GDM1 (cell line): ENCODE measurements at regions not wholly inside any gene's neighbourhood (a gene's known extent, or its start where the extent isn't known, plus 50 kb on each side); places are given as distances from the start of the nearest gene placed in this dataset.

ENCODE experiments used
- DNase-seq: peaks from one replicate; lab custom pipeline; 2025; lab: John Stamatoyannopoulos, UW

- no peak for DNase-seq
Measured at GRCh38 chr19:28481674-28482073, 731.3 kb downstream of the UQCRFS1 start.

DNA sequence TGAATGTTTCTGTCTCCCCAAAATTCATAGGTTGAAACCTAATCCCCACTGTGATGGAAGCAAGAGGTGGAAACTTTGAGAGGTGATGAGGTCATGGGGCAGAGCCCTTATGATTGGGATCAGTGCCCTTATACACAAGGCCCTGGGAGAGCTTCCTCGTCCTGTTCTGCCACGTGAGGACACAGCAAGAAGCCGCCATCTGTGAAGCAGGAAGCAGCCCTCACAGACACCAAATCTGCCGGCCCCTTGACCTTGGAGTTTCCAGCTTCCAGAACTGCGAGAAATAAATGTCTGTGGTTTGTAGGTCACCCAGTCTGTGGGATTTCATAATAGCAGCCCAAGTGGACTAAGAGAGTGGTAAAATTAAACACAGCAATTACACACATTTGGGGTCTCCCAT lies 737.4 kb downstream of the UQCRFS1 start:
- no peak for DNase-seq

GRCh38 chr19:28472843-28473242 lies 740.1 kb downstream of the UQCRFS1 start:
- no peak for DNase-seq

DNA sequence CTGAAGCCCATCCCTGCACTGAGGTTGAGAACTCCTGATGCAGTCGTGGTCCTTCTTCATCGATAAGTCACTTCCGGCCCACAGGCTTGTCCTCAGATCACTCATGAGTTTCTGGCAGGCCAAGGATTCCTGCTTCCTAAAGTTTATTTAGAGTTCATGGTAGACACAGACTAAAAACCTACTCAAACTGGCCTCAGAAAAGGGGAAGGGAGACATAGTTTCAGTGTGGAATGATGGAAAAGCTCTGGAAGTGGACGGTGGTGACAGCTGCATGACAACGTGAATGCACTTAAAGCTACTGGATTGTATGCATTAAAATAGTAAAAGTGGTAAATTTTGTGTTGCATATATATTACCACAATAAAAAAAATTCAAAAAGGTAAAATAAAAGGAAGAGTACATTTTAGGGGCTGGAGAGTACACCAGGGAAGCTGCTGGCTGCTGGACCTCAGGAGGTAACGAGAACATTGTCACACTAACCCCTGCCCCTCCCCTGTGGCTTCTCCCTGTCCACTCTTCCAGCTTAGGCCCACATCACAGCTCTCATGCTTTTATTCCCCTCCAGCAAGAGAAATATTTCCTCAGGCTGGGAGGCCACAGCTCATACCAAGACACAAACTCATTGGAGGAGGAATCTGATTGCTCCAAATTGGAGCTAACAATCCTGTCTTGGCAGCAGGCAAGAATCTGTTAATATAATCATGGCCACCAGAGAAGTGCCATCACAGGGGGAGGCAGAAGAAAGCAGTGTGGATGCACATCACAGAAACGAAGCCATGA lies 741.0 kb downstream of the UQCRFS1 start:
- no peak for DNase-seq

- DNase-seq, result no peak
Measured at GRCh38 chr19:28469544-28469943, 743.4 kb downstream of the UQCRFS1 start.

DNA sequence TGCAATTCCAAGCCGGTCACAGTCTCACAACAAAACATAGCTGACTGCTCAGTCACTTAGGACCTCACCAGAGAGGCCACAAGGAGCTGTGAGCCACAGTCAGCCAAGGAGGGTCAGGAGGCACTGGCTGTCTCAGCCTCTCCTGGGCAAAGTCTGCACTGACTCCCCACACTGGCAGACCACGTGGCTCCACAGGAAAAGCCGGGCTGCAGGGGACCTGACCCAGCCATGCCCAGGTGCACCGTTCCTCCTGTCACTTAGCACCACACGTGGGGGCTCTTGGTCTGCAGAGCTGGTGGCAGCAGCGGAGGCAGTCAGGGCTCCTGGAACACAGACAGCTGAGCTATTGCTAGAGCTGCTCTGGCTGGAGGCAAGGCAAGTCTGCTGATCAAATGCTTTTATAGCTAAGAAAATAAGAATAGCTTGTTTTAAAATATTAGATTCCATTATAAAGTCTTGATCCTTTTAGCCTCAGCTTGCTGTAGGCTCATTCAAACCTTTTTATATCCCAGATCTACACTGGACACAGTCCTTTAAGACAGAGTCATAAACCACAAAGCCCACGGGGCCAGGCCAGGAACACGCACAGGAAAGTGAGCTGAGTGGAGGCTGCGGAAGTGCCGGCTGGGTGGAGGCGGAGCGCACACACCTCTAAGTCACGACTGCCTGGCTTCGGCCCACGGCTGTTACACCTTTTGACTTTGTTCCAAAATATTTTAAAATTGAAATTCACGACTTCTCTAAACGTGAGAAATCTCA lies 744.1 kb downstream of the UQCRFS1 start:
- DNase-seq, result no peak

DNA sequence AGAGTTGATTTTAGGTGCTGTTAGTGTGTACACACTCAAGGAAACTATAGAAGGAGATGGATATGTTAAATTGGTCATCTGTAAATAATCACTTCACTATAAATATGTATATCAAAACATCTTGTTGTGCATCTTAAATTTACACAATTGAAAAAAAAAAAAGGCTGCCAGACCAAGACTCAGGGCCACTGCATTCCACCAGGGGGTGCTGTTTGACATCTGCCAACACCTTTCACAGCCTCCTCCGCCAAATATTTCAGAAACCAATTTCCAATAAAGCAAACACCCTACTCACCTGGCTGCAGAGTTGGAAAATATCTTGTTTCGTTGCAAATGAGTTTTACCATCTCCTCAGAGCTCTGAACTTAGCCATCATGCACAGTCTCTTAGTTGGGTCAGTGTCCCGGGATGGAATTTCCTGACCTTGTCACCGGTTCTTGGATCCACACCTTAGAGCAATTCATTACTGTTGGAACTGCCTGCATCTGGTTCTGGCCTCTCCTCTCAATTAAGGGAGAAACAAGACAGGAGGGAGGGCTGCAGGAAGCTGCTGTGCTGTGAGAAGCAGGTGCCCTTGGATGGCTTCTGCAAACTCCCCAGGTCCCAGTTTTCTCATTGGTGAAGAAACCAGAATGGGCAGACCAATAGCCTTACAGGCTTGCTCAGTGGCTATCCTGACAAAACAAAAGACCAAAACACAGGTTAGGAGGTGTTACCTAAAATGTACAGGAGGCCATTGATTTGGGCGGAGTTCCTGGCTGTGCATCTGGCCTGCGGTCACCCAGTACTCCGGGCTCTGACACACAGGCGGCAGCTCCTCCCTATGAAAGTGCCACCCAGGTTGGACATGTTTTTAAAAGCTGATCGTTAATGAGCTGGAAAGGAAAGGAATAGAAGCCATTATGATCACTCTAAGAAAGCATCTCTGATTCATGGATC lies 746.6 kb downstream of the UQCRFS1 start:
- no peak for DNase-seq

DNA sequence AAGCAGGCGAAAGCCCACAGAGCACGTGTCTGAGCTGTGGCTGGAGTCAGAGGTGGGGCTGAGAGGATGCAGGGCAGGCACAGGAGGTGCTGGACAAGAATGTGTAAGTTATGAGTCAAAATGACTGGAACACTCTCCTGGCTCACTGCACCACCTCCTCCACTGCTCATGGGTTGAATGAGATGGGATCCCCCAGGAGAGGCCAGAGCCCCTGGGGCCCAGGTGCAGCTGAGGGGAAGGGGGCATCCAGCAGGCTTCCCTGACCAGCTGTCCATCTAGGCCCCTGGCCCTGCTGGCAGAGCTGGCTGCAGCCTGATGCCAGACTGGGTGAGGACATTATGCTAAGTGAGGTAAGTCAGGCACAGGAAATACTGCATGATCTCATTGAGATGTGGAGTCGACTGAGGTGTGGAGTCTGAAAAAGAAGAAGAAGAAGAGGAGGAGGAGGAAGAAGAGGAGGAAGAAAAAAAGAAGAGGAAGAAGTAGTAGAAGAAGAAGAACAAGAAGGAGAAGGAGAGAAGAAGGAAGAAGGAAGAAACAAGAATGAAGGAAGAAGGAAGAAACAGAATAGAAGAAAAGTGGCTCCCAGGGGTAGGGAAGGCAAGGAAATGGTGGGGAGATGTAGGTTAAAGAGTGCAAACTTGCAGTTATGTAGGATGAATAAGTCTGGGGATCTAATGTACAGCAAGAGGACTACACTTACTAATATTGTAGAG lies 747.4 kb downstream of the UQCRFS1 start:
- DNase-seq, result no peak

GRCh38 chr19:28463493-28464053 lies 749.4 kb downstream of the UQCRFS1 start:
- no peak for DNase-seq

DNA sequence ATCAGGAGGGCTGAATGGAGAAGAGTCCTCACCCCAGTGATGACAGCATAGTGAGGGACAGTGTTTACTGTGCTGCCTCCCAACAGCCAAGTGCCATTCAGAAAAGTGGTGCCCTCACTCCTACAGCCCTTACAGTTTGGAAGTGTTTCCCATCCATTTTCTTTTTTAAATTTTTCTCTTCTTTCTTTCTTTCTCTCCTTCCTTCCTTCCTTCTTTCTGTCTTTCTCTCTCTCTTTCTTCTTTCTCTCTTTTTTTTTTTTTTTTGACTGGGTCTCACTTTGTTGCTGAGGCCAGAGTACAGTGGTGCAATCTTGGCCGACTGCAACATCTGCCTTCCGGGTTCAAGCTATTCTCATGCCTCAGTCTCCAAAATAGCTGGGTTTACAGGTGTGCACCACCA lies 755.3 kb downstream of the UQCRFS1 start:
- no peak for DNase-seq

DNA sequence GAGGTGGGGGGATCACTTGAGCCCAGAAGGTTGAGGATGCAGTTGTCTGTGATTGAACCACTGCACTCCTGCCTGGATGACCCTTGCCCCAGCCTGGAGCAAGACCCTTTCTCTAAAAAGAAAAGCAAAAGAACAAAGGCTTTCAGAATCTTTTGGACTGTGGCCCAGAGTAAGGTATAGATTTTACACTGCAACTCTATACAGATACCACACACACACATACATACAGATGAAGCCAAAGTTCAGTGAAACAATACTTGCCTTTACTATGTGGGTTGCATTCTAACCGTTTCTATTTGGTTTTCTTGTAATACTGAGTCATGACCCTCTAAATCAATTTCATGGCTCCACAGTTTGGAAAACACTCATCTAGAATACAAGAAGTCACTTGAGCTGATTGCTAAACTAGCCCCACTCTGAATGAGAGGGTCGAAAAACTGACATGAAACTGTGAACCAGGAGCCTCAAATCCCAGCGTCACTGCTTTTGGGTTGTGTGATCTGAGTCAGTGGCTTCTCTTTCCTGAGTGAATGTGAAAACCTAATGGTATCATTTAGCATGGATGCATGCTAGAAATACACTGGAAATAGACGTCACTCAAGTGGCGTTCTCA lies 756.1 kb downstream of the UQCRFS1 start:
- DNase-seq, result no peak

- DNase-seq, result no peak
Measured at GRCh38 chr19:28456252-28456651, 756.7 kb downstream of the UQCRFS1 start.

DNA sequence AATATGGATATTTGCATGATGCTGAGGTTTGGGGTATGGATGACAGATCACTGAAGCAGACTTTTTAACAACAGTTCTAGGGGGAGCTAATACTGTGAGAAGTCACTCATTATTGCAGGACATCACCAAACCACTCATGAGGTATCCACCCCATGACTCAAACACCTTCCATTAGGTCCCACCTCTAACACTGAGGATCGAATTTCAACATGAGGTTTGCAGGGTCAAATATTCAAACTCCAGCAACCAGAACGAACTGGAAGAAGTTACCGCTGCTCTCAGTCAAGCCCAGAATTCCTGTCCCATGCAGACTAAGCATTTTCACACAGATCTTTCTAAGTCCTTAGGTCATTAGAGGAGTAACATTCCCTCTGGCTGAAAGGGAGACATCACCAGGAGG lies 758.9 kb downstream of the UQCRFS1 start:
- no peak for DNase-seq

DNA sequence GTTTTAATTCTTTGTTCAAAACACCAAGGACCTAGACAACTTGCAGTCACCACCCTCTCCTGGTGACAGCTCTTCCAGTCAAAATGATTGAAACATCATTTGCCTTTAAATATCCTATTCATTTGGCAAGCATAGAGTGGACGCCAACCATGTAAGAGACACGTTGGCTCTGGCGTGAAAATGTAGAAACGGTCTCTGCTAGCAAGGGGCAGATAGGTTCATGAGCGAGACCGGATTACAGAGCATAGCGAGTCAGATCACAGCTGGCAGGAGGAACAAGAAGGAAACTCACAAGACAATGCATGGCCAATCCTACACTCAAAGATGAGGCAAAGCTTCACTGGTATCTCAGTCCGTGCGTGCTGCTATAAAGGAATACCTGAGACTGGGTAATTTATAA lies 759.5 kb downstream of the UQCRFS1 start:
- no peak for DNase-seq

GRCh38 chr19:28449803-28450202 lies 763.1 kb downstream of the UQCRFS1 start:
- DNase-seq, result no peak

- no peak for DNase-seq
Measured at GRCh38 chr19:28446511-28446910, 766.4 kb downstream of the UQCRFS1 start.

GRCh38 chr19:28445826-28446225 lies 767.1 kb downstream of the UQCRFS1 start:
- no peak for DNase-seq

- no peak for DNase-seq
Measured at GRCh38 chr19:28444362-28444761, 768.6 kb downstream of the UQCRFS1 start.

- DNase-seq, result no peak
Measured at GRCh38 chr19:28443361-28443760, 769.6 kb downstream of the UQCRFS1 start.

DNA sequence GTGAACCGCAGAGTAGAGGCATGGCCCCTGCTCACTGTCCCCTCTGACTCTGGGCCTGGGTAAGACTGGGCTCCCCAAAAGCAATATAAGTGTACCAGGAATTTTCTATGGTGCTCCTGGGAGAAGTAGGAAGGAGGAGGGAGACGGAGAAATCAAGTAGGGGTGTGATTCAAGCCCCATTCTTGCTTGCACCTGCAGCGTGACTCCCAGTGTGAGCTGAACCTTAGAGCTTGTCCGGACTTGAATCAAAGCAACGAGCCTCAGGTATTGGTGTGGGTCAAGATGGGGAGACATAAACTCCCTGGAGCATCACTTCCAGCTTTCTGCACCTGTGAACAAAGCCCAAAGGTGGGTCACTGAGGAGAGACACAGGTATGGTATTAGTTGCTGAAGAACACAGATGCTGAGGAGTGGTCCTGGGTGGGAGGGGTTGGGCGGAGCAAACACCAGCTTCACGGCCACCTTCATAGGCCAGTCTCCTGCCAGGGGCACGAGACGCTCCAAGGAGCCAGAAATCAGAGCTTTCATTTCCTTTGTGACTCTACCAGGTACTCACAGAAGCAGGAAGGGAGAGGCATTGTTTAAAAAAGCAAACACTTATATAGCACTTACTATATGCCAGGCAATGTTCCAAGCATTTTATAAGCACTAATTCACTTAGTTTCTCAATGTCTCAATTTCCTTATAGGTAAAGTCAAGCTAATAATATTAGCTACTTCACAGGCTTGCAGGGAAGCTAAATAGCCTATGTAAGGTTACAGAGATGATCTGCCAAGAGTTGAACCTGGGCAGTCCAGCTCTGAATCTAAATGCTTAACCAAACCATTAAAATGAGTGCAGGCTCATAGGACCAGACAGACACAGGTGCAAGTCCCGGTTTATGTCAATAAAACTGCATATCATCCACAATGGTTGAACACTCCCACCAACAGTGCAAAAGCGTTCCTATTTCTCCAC lies 775.3 kb downstream of the UQCRFS1 start:
- no peak for DNase-seq
